ENCODE measurements at regions not wholly inside any gene's neighbourhood (a gene's known extent, or its start where the extent isn't known, plus 50 kb on each side); places are given as distances from the start of the nearest gene placed in this dataset.

- no peak overlapping the region for H3K4me3 ChIP-seq (ENCODE audit: low read depth in 2 of 2, low read length in 2 of 2)
- in situ Hi-C loops (cut with HindIII; ENCODE audit: low pct_unique_long_range_greater_than_20kb, low sequenced_read_pairs) (no loop called here), intact Hi-C loops (cut with micrococcal nuclease; ENCODE audit: unreplicated experiment) (no loop called here)
- H3K4me1 ChIP-seq (ENCODE audit: control insufficient read depth, insufficient read depth, low read length) = no peaks in the 10 kb centered on the region
- no peaks in the 10 kb centered on the region for H3K27me3 ChIP-seq (ENCODE audit: control insufficient read depth, insufficient read depth, low read length)
- ATAC-seq = no peak
- H3K27ac ChIP-seq (ENCODE audit: low read length) = no peak overlapping the region
- H3K36me3 ChIP-seq (ENCODE audit: control insufficient read depth, insufficient read depth, low read length) = no peaks in the 10 kb centered on the region
- H3K9me3 ChIP-seq (ENCODE audit: control insufficient read depth, insufficient read depth, low read depth, low read length) = no peaks in the 10 kb centered on the region
- POLR2A ChIA-PET = no interaction called here
- CTCF ChIA-PET = no interaction called here
- TF ChIP-seq CTCF (IDR thresholded peaks at IDR 0.05) (no peak), REST (IDR thresholded peaks at IDR 0.05; ENCODE audit: insufficient read depth in 1 of 2, low read depth in 2 of 2, low read length in 1 of 2) (no peak), TCF7L2 (IDR thresholded peaks at IDR 0.05; ENCODE audit: low read depth, low read length) (no peak), SIN3A (IDR thresholded peaks at IDR 0.05; ENCODE audit: borderline replicate concordance, insufficient read depth, low read depth, low read length) (no peak), POLR2AphosphoS5 (IDR thresholded peaks at IDR 0.05; ENCODE audit: low read depth, low read length) (no peak)
- BruUV-seq (replicated peaks) = no TSS peak
- DNase-seq (ENCODE audit: low read depth, low spot score) = no peak
Measured at GRCh38 chr15:46389739-46390138, 754.9 kb downstream of the SQOR start.

GRCh38 chr15:46394463-46394862 is 759.6 kb downstream of the SQOR start:
- in situ Hi-C loops (cut with HindIII; ENCODE audit: low pct_unique_long_range_greater_than_20kb, low sequenced_read_pairs) = no loop called here
- CTCF ChIA-PET = no interaction called here

GRCh38 chr15:46408312-46408711 is 773.5 kb downstream of the SQOR start:
- BruUV-seq (replicated peaks) = no TSS peak
- Histone ChIP-seq H3K27me3 (ENCODE audit: control insufficient read depth, insufficient read depth, low read length) (no peaks in the 10 kb centered on the region), H3K27ac (ENCODE audit: low read length) (no peak overlapping the region), H3K4me1 (ENCODE audit: control insufficient read depth, insufficient read depth, low read length) (no peaks in the 10 kb centered on the region), H3K36me3 (ENCODE audit: control insufficient read depth, insufficient read depth, low read length) (no peaks in the 10 kb centered on the region), H3K9me3 (ENCODE audit: control insufficient read depth, insufficient read depth, low read depth, low read length) (no peaks in the 10 kb centered on the region), H3K4me3 (ENCODE audit: low read depth in 2 of 2, low read length in 2 of 2) (no peak overlapping the region)
- DNase-seq (ENCODE audit: low read depth, low spot score) (no peak), ATAC-seq (no peak)
- intact Hi-C loops (cut with micrococcal nuclease; ENCODE audit: unreplicated experiment) = no loop called here
- TF ChIP-seq CTCF (IDR thresholded peaks at IDR 0.05) (no peak), REST (IDR thresholded peaks at IDR 0.05; ENCODE audit: insufficient read depth in 1 of 2, low read depth in 2 of 2, low read length in 1 of 2) (no peak), SIN3A (IDR thresholded peaks at IDR 0.05; ENCODE audit: borderline replicate concordance, insufficient read depth, low read depth, low read length) (no peak), TCF7L2 (IDR thresholded peaks at IDR 0.05; ENCODE audit: low read depth, low read length) (no peak)
- CTCF ChIA-PET = no interaction called here
- POLR2A ChIA-PET = no interaction called here
- in situ Hi-C loops (cut with HindIII; ENCODE audit: low pct_unique_long_range_greater_than_20kb, low sequenced_read_pairs) = no loop called here

More at GRCh38 chr15:46394463-46394862, 759.6 kb downstream of the SQOR start:
- H3K4me3 ChIP-seq (ENCODE audit: low read depth in 2 of 2, low read length in 2 of 2) = no peak overlapping the region
- no peaks in the 10 kb centered on the region for H3K9me3 ChIP-seq (ENCODE audit: control insufficient read depth, insufficient read depth, low read depth, low read length)
- no peak overlapping the region for H3K27ac ChIP-seq (ENCODE audit: low read length)
- intact Hi-C loops (cut with micrococcal nuclease; ENCODE audit: unreplicated experiment) = no loop called here
- ATAC-seq (no peak), DNase-seq (ENCODE audit: low read depth, low spot score) (no peak)
- TF ChIP-seq SIN3A (IDR thresholded peaks at IDR 0.05; ENCODE audit: borderline replicate concordance, insufficient read depth, low read depth, low read length) = no peak
- no peak for TF ChIP-seq TCF7L2 (IDR thresholded peaks at IDR 0.05; ENCODE audit: low read depth, low read length)
- H3K27me3 ChIP-seq (ENCODE audit: control insufficient read depth, insufficient read depth, low read length) = no peaks in the 10 kb centered on the region
- H3K36me3 ChIP-seq (ENCODE audit: control insufficient read depth, insufficient read depth, low read length) = no peaks in the 10 kb centered on the region
- POLR2A ChIA-PET = no interaction called here
- H3K4me1 ChIP-seq (ENCODE audit: control insufficient read depth, insufficient read depth, low read length) = no peaks in the 10 kb centered on the region
- no TSS peak for BruUV-seq (replicated peaks)
